C4-2B (cell line): ENCODE measurements at regions not wholly inside any gene's neighbourhood (a gene's known extent, or its start where the extent isn't known, plus 50 kb on each side); places are given as distances from the start of the nearest gene placed in this dataset.

ENCODE experiments used
- ZFX ChIP-seq: fragments of 450-650 bp; IDR thresholded peaks from 2 replicates; pipeline ENCODE4 v1.6.1; 2017
- TF ChIP-seq, protein P1 (sequence below): fragments of 450-650 bp; conservative IDR thresholded peaks from 2 replicates; pipeline ENCODE4 v1.5.1; 2017; ENCODE audit warnings: mild to moderate bottlenecking

DNA sequence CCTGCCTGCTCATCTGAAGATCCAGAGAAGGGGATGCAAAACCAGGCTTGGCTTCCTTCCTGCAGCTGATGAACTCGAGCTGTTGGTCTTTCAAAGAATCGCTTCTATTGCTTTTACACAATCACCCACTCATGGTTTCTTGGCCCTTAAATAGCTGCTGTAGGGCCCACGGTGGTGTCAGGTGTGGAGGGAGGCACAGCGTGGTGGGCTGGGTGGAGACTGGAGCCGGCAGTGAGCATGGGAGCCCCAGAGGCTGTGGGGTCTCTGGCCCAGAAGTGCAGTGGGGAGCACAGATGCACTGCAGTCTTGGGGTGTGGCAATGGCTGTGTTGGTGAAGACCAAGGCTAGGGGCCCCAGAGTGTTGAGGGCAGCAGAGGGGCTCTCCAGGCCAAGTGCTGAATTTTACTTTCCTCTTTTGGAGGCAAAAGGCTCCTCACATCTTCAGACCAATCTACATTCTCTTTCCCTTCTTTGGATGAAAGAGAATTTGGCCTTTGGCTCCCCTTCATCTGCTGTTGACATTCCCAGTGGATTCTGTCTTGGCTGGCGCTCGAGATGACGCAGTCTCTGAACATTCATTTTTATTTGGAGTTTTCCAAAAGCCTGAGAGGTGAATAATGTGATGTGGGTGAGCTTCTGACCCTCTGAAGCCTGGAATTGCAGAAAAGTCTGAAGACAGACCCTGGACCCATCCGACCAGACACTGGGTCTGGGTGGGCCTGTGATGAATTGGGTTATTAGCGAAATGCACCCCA lies 70.1 kb upstream of the ASB18 start:
- TF ChIP-seq, protein P1, sequence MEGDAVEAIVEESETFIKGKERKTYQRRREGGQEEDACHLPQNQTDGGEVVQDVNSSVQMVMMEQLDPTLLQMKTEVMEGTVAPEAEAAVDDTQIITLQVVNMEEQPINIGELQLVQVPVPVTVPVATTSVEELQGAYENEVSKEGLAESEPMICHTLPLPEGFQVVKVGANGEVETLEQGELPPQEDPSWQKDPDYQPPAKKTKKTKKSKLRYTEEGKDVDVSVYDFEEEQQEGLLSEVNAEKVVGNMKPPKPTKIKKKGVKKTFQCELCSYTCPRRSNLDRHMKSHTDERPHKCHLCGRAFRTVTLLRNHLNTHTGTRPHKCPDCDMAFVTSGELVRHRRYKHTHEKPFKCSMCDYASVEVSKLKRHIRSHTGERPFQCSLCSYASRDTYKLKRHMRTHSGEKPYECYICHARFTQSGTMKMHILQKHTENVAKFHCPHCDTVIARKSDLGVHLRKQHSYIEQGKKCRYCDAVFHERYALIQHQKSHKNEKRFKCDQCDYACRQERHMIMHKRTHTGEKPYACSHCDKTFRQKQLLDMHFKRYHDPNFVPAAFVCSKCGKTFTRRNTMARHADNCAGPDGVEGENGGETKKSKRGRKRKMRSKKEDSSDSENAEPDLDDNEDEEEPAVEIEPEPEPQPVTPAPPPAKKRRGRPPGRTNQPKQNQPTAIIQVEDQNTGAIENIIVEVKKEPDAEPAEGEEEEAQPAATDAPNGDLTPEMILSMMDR: no peak
- TF ChIP-seq ZFX: no peak
